Hepatocyte (in vitro differentiated cells): ENCODE measurements at regions not wholly inside any gene's neighbourhood (a gene's known extent, or its start where the extent isn't known, plus 50 kb on each side); places are given as distances from the start of the nearest gene placed in this dataset.

Experiments used
- CTCF ChIP-seq: fragments of 200-600 bp; sonication (generic); IDR thresholded peaks from 2 replicates; pipeline ENCODE4 v1.5.1; 2016; ENCODE audit warnings: antibody characterized with exemption, mild to moderate bottlenecking; ENCODE audit not compliant: poor library complexity
- EZH2phosphoT487 ChIP-seq: fragments of 200-600 bp; sonication (generic); IDR thresholded peaks from one replicate; pipeline ENCODE4 v1.6.1; 2018; ENCODE audit warnings: antibody characterized with exemption, mild to moderate bottlenecking, low read depth, moderate library complexity; ENCODE audit not compliant: unreplicated experiment, severe bottlenecking

GRCh38 chr1:55519937-55520683, 304.9 kb upstream of the USP24 start:
- no peak for TF ChIP-seq CTCF
- TF ChIP-seq EZH2phosphoT487 = no peak
